ENCODE measurements at regions not wholly inside any gene's neighbourhood (a gene's known extent, or its start where the extent isn't known, plus 50 kb on each side); places are given as distances from the start of the nearest gene placed in this dataset.
A peak's percentile ranks its signal among the peaks of the same experiment; 100 is the strongest.

DNA sequence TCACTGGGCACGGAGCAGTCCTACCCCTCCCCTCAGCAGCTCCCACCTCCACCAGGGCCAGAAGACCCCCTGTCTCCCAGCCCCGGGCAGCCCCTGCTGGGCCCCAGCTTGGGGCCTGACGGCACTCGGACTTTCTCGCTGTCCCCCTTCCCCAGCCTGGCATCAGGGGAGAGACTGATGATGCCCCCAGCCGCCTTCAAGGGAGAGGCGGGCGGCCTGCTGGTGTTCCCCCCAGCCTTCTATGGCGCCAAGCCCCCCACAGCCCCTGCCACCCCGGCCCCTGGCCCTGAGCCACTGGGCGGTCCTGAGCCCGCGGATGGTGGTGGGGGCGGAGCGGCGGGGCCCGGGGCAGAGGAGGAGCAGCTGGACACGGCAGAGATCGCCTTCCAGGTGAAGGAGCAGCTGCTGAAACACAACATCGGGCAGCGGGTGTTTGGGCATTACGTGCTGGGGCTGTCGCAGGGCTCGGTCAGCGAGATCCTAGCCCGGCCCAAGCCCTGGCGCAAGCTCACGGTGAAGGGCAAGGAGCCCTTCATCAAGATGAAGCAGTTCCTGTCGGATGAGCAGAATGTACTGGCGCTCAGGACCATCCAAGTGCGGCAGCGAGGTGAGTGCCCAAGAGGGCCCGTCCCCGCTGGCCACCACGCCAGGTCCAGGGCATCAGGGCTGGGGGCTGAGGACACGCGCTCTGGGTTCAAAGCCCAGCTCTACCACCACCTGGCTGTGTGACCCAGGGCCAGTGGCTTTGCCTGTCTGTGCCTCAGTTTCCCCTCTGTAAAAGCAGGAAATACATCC is 58.6 kb downstream of the PHETA1 start:
- no peak for DNase-seq

DNA sequence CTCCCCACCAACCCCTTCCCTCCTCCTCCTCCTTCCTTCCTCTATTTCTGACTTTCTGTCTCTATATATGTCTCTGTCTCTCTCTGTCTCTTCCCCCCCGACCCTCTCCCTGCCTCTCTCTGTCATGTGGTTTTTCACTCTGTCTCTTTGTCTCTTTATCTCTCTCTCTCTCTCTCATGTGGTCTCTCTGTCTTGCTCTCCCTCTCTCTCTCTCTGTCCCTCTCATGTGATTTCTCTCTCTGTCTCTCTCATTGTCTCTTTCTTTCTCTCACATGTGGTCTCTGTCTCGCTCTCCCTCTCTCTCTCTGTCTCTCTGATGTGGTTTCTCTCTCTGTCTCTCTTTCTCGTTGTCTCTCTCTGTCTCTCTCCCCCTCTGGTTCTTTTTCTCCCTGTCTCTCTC is 59.3 kb downstream of the PHETA1 start:
- no peak for DNase-seq

DNA sequence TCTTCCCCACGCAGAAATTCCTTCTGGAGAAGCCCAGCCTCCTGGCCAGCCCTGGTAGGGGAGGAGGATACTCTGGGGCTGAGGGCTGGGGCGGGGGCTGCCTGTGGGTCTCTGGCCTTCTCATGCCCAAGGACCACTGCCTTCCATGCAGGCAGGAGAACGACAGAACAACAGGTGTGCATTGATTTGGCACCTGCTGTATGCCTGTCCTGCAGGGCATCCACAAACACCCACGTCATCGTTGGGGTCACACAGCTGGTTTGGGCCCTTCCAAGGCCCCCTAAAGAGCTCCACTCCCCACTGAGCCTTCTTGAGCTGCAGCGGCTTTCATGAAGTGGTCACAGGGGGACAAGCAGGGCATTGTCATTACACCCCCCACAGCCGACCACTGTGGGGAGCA is 60.4 kb downstream of the PHETA1 start:
- DNase-seq, result no peak

DNA sequence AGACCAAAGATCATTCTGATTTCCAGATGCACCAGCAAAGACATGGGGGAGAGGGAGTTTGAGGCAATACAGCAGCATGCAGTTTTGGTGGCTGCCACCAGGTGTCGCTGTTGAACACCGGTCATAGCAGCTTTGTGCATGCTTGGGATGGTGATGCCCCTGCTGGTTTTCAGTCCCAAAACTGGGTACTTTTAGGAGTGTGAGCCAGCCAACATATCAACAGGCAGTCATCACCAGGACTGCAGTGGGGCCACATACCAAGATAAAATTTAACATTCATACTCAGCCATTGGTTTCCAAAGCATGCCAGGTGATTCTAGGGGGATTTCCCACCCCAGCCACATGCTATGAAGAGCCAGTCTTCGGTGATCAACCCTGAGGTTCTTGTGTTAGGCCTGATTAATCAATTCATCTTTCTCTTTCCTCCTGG is 64.2 kb downstream of the PHETA1 start:
- peak in 1 of 4 experiments; percentile 21 for DNase-seq

DNA sequence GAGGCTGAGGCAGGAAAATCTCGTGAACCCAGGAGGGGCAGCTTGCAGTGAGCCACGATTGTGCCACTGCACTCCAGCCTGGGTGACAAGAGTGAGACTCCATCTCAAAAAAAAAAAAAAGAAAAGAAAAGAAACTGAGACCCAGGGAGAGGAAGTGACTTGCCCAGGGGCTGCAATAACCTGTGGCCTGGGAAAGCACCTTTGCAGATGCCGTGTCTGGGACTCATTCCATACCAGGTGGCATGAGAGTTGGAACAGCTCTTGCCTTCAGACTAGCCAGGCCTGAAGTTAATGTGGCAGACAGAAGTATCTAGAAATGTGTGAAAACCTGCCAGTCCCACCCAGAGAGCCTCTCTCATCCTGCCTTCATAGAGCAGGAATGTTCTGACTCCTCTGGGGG is 65.4 kb downstream of the PHETA1 start:
- DNase-seq, result no peak

DNA sequence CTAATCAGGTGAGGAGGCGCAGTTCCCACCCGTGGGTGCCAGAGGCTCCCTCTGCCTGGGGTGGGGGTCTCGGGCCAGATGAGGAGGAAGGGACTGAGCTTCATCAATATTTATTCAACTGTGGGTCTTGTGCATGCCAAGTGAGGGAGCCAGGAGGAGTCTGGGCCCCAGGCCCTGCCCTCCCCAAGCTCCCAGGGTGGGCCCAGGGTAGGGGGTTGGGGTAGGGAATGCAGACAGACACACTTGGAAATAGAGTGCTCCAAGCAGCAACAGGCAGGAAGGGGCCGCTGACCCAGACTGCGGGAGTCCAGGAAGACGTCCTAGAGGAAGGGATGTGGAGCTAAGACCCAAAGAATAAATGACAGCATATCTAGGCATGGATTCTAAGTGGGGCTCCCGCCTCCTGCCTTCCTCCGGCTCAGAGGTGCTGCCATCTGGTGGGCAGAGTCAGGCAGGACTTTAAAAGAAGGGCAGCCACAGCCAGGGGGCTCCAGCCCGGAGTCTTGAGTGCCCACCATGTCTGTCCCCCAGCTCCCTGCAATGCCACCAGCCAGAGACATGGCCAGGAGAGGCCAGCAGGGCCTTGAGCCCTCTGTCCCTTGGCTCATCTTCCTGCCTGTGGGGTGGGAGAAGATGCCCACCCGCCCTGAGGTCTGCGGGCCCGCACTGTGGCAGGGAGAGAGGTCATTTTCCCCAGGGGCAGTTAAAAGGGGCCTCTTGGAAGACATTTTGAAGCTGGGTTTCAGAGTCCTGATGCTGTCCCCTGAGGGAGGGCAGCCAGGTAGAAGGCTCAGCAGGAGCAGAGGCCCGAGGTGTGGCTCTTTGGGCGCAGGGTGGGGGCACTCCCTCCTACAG is 70.1 kb downstream of the PHETA1 start:
- peak in 2 of 4 experiments; percentile 18 to 35 for DNase-seq

DNA sequence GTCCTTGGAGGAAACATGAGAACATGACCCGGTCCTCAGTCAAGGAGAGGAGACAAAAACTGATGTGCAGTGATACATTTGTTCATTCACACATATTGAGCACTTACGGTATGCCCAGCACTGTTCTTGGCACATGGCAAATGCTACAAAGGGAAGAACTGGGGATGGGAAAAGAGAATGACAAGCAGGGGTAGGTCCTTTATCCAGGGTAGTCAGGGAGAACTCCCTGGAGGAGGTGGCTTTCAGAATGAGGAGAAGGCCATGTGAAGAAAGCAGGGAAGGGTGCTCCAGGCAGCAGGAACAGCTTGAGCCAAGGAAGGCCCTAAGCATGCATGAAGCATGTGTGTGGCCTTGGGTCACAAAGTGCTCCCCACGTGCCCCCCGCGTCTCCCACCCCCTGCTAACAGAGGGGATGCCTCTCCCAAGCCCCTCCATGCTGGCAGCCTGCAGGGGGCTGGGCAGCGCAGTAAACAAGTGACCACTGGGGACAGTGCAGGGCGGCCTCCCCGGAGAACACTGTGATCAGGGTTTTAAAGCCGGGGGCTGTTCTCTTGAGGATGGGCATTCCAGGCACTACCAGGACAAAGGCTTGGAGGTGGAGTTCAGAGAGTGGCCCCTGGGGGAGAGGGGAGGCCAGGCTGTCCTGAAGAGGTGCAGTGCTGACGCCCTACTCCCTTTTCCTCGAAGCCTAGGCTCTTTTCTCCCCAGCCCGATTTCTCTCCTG is 71.0 kb downstream of the PHETA1 start:
- no peak for DNase-seq

DNA sequence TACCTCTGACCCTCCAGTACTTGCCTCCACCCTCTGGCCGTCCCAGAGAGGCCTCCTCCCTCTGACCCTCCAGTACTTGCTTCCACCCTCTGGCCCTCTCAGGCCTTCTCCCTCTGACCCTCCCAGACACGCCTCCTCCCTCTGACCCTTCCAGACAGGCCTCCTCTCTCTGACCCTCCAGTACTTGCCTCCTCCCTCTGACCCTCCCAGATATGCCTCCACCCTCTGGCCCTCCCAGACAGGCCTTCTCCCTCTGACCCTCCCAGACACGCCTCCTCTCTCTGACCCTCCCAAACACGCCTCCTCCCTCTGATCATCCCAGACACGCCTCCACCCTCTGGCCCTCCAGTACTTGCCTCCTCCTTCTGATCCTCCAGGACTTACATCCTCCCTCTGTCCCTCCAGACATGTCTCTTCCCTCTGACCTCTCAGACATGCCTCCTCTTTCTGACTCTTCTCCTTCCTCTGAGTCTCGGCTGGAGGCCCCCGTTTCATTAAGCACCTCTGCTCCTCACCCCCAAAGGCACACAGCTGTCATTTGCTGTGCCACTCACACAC is 71.9 kb downstream of the PHETA1 start:
- no peak for DNase-seq

DNA sequence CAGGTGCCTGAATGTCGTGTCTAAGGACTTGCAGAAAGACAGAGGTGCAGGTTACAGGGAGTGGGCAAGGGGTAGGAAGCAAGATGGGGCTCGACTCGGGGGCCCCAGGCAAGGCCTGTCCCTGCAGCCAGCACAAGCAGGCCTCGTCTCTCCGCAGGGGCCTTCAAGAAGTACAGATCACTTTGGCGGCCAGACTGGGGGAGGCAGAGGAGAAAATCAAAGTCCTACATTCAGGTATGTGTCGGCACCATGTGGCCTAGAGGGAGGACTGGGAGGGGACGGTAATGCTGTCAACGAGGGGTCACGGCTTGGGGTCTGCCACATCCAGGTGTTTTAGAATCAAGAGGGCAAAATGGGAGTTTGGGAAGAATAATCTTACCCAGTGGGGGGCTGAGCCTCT is 73.7 kb downstream of the PHETA1 start:
- DNase-seq, result no peak

DNA sequence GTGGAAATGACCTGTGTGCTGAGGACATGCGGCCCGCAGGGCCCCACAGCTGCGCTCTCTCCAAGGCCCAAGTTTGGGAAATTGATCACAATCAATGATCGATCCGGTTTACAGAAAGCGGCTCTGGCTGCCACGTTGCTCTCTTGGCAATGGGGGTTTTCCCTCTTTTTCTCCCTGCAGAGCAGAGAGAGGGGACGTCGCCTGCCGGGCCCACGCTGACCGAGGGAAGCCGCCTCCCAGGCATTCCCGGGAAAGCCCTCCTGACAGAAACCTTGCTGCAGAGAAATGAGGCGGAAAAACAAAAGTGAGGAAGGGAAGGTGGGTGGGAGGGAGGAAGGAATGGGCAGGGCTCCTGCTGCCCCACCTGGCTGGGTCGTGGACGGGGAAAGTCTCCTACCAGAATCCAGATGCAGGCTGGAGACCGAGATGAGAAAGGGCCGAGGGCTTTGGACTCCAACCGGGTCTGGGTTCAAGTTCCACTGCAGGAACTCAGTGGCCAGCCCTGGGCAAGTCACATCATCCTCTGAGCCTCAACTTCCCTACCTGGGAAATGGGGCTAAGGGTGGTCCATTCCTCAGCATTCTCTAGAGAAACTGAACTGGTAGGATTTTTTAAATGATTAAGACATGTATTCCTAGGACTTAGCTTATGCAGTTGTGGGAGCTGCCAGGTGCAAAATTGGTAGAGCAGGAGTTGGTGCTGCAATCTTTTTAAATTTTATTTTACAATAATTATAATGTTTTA is 75.5 kb downstream of the PHETA1 start:
- DNase-seq, result no peak

DNA sequence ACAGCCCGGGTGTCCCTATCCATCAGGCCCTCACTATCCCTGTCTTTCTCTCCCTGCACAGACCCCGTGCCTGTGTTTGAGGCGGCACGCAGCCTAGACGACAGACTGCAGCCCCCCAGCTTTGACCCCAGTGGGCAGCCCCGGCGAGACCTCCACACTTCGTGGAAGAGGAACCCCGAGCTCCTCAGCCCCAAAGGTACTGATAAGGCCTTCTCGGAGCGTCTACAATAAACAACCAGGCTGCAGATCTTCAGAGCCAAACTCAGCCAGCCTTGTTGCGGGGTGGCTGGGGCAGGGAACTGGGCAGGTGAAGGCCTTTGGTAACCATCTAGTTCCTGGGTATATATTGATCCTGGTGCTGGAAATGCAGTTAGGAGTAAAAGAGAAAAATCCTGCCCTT is 77.5 kb downstream of the PHETA1 start:
- DNase-seq, result no peak

DNA sequence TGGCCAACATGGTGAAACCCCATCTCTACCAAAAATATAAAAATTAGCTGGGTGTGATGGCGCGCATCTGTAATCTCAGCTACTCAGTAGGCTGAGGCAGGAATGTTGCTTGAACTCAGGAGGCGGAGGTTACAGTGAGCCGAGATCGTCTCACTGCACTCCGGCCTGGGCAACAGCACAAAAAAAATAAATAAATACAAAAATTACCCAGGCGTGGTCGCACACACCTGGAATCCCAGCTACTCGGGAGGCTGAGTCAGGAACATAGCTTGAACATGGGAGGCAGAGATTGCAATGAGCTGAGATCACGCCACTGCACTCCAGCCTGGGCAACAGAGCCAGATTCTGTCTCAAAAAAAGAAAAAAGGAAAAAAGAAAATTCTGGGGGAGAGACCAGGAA is 80.1 kb downstream of the PHETA1 start:
- DNase-seq, result no peak

DNA sequence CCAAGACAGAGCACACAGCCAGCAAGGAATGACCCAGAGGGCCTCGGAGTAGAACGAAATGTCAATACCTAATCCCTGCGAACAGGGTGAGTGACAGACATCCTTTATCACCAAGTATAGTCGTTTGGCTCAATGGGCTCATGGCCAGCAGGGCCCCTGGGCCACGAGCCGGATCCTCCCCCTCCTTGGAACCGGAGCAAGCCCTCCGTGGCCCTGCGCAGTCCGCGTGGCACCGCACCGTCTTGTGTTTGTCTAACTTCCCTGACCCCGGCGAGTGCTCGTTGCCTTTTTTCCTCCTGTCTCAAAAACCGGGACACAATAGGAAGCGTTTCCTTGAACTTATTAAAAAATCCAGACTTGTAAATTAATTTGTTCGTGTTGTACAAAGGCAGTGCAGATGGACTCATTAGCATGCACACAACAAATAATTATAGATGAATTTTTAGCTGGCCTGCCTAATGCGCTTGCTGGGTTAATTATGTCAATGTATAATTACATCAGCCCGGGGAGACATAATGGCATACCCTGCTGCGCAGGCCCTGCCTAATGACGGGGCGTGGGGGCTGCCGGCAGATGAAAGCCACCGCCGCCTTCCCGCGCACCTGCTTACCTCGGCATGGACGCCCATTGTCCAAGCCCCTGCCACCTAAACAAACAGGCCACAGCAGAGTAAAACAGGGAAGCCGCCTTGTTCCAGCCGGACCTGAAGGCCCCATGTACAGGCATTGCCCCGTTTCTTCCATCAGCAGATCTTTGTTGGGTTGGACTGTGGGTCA is 81.6 kb downstream of the PHETA1 start:
- no peak for DNase-seq

DNA sequence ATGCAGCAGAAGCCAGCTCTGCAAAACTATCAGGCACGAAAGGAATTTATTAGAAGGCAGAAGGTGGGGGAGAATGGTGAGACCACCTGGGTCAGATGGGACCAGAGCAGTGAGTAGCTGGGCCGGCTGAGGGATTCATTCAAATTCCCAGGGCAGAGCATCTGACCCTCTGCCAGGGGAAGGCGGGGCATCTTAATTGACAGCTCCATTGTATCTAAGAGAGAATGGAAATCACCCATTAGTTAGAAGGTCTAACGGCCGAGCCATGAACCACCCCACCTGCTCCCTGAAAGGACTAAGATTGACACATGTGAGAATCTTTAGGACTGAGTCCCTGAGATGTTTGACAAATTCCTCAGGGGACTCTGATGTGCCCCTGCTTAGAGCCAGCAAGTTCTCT is 83.7 kb downstream of the PHETA1 start:
- DNase-seq, result no peak

DNA sequence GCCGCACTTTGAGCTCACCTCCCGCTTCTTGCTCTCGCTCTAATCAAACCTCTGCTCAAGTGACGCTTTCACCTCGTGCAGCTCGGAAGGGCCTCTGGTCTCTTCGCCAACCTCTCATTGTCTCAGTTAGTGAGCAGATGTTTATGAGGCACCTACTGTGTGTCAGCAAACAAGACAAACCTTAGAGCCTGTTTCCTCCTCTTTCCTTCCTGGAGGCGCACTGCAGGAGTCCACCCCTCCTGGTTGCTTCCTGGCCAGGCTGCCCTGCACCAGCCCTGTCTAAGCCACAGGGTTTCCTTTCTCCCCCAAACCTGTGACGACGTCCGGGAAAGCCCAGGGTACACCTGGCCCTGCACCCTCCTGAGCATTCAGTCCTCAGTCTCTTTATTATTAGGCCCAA is 84.2 kb downstream of the PHETA1 start:
- no peak for DNase-seq

DNA sequence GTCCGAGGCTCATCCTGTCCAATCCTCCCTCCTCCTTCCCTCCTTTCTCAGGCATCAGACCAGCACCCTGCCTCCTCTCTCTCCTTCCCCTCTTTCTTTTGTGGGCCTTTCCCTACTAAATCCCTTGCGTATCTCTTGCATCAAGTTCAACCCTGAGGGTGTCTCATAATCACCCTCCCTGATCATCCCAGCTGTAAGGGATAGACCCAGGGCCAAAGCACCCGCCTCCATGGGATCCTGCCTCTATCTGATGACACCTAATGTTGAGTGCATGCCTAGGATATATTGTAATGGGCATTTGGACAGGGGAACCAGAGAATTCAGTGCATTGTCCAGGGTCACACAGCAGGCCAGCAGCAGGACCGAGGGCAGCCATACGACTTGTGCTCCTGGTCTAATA is 84.9 kb downstream of the PHETA1 start:
- no peak for DNase-seq

DNA sequence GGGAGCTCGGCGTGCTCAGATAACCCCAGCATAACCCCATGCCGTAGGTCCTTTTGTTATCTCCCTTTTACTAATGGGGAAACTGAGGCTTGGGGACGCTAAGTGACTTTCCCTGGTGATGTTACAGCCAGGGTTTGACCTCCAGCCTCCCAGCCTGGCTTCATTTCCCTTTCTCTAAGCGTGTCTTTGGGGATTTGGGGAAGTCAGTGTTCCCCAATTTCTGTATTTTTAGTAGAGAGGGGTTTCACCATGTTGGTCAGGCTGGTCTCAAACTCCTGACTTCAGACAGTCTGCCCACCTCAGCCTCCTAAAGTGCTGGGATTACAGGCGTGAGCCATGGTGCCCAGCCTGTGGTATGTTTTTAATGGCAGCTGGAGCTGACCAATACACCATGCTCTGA is 85.4 kb downstream of the PHETA1 start:
- DNase-seq, result no peak

DNA sequence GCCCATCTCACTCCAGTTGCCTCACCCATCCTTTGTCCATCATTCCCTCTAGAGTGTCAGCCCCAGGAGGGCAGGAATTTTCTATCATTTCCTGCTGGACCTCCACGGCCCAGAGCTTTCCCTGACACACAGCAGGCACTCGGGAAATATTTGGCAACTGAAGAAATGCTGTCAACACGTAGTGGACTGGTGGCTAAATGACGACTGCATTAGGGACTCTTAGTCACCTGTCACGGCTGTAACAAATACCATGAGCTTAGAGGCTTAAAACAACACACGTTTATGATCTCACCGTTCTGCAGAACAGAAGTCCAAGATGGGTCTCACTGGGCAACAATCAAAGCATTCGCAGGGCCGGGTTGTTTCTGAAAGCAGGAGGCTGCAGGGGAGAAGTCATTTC is 91.3 kb downstream of the PHETA1 start:
- no peak for DNase-seq

DNA sequence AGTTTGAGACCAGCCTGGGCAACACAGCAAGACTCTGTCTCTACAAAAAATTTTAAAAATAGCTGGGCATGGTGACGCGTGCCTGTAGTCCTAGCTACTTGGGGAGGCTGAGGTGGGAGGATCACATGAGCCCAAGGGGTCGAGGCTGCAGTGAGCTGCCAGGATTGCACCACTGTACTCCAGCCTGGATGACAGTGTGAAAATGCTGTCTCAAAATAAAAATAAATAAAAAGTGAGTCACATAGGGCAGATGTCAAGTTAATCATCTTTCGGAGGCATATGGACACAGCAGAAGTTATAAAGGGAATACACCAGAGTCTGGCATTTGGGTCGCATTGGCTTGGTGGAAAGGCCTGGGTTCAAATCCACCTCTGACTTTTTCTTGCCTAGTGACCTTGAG is 92.7 kb downstream of the PHETA1 start:
- no peak for DNase-seq

DNA sequence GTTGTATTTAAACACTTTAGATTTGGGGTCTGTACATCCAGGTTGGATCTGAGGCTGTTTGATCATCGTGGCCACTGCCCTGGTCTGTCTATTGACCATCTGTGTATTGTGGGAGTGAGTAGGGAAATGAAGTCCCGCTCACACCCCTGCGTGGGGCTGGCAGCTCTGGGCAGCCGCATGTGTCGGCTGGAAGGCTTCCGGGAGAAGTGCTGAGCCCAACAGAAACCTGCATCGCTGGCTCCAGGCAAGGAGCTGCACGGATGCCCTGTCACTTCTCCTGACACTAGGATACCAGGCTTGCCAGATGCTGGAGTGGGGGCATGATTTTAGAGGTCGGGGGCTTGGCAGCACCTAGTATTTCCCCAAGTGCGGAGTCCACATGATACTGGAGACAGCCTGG is 93.6 kb downstream of the PHETA1 start:
- no peak for DNase-seq

DNA sequence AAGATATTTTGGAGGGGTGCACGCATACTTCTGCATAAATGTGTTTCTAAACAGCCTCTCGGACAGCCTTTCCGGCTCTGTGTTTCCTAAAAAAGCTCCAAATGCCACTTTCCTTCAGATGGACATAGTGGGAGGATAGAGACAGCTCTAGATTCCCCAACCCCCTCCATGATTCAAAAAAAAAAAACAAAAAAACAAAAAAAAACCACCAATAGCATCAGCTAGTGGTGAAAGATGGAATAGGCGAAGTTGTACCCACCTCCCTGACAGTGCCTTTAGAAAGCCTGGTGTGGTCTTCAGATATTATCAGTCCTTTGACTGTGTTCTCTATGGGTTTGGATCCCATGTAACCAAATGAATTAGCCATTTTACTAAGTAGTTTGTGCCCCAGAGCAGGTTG is 94.1 kb downstream of the PHETA1 start:
- no peak for DNase-seq

Data from activated CD4-positive, CD25-positive, alpha-beta regulatory T cell (primary cell).